ENCODE measurements at regions not wholly inside any gene's neighbourhood (a gene's known extent, or its start where the extent isn't known, plus 50 kb on each side); places are given as distances from the start of the nearest gene placed in this dataset.
A peak's percentile ranks its signal among the peaks of the same experiment; 100 is the strongest.
"Not testable (repeated sequence)": the region's sequence is repeated elsewhere in the genome, so short reads cannot be mapped to it uniquely, and the experiment has no call there.

DNA sequence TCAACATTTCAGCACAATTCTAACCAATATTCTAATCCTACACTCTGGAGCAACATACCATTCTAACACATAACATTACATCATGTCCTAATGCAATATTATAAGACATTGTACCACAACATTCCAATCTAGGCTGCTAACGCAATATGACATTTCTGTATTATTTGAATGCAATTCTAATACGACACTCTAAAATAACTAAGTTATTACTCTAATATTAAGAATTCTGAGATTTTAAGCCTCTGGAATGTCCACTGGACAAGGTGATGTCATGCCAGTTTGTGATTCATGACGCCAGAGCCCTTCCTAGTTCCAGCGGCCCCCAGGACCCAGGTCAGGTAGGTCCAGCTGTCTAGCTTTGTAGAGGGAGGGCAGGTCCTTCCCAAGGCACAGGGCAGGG, 69.7 kb upstream of the SIRPA start:
- DNase-seq, result no peak

- no peak for DNase-seq
Observed at GRCh38 chr20:1824834-1825233, 70.4 kb upstream of the SIRPA start.

DNA sequence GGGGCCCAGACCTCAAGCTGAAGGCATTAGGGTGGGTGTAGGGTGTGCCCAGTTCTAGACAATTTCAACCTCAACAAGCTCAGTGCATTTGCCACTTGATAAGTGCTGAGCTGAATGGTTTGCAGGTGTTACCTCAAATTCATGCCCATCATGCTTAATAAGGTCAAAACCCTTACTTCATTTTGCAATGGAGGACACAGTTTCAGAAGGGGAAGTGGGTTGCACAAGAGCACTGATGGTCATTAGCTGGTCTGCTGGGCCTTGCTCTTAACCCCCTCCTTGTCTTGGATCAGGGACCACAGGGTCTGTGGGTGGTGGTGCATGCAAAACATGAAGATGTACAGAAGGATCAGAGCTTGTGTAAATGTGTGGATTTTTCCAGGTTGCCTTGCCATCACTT, 71.0 kb upstream of the SIRPA start:
- no peak for DNase-seq

- DNase-seq, result no peak
Observed at GRCh38 chr20:1823450-1823844, 71.8 kb upstream of the SIRPA start.

GRCh38 chr20:1822564-1823449, 72.4 kb upstream of the SIRPA start:
- no peak for DNase-seq

- no peak for DNase-seq
Observed at GRCh38 chr20:1820138-1821079, 74.8 kb upstream of the SIRPA start.

DNA sequence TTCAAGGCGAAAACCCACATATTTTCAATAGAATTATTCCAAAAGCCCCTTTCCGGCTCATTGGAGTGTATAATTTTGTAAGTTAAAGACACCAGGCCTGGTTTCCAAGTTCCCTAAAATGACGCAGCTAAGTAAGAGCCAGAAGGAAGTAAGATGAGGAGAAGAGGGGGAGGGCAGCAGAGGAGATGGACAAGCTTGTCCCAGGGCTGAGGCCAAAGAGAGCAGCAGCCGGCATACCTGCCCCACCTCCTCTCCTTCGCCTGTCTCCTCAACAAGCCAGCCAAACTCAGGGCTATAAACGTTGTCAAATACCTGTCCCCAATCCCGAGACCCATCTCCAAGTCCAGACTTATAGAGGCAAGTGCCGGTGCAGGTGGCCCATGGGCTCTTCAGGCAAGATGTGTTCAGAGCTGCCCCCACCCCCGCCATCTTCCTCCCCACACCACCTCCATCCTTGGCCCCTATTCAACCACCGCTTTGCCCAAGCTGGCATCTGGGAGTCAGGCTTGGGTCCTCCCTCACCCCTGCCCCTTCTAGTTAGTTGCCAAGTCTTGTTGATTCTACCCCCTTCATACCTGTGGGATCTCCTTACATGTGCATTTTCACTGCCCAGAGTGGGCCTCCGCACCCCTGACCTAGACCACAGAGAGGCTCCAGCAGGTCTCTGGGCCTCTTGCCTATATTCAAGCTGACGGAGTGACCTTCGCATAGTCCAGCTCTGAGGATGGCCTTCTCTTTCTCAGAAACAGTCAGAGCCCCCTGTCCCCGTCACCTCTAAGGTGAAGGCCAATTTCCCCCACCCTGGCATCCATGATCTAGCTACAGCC, 75.7 kb upstream of the SIRPA start:
- DNase-seq, result no peak

GRCh38 chr20:1818895-1819294, 76.3 kb upstream of the SIRPA start:
- DNase-seq, result no peak

DNA sequence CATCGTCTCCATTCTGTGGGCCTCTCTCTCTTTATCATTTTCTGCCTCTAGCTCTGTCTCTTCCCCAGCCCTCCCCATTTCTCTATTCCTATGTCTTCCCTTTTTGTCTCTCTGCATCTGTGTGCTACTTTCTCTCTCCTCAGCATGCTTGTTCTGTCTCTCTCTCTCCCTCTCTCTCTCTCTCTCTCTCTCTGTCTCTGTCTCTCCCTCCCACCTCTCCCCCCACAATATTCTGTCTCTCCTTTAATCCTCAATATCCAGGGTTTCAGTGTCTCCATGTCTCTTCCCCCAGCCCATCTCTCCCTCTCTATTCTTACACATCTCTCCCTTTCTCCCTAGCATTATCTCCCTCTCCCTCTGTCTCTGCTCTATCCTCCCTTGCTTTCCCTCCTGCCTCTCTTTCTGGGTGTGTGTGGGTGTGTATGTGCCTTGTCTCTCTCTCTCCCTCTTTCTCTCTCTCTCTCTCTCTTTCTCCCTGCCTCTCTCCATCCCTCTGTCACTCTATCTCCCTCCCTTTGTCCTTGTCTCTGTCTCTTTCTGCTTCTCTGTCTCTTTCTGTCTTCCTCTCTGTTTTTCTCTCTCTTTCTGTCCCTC, 76.9 kb upstream of the SIRPA start:
- no peak for DNase-seq

GRCh38 chr20:1817577-1818211, 77.5 kb upstream of the SIRPA start:
- no peak for DNase-seq

- peak; percentile 23 to 43 for DNase-seq
Observed at GRCh38 chr20:1816384-1817381, 78.5 kb upstream of the SIRPA start.

- DNase-seq, result peak in 1 of 2 experiments; percentile 30
Observed at GRCh38 chr20:1815502-1816085, 79.6 kb upstream of the SIRPA start.

DNA sequence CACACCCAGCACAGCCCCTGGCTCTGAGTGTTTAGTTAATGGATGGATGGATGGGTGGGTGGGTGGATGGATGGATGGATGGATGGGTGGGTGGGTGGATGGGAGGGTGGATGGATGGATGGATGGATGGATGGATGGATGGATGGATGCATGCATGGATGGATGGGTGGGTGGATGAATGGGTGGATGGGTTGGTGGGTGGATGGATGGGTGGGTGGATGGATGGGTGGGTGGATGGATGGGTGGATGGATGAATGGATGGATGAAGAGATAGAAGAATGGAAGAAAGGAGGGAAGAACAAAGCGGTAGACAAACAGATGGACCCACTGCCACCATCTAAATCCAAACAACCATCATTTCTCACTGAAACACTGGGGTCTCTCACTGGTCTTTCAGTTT, 80.3 kb upstream of the SIRPA start:
- not testable (repeated sequence) for DNase-seq

DNA sequence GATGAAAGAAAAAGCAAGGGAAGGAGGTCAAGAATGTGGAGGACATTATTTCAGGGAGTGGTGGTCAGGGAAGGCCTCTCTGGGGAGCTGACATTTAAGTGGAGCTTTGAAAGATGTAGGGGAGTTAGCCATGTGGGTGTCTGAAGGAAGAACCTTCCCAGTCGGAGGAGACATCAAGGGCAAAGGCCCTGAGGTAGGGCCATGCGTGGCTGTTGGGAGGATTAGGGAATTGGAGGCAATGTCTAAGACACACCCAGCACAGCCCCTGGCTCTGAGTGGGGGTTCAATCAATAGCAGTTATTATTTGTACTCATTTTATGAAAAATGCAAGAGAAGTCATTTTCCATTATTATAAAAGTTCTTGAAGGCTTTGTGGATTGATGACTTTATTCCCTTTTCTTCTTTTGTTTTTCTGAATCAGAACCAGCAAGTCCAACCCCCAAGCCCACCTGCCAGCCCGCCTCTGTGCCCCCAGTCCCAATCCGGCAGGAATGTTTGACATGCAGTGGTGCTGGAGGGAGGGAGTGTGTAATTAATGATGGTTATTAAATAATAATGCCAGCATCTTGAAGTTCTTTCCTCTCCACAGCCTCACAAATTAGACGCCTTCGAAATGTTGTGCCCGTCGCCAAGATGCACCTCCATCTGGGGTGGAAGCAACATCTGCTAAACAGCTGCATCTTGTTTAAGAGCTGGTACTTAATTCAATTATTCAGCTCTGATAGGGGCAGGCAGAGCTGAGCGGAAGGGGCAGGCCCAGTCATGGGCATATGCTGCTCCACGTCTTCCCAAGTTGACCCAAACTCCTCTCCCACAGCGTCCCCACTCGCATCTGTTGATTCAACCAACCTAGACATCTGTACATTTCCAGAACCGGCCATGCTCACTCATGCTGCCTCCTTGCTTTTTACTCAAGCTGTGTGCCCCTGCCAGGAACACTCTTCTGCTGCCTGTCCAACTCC, 81.3 kb upstream of the SIRPA start:
- DNase-seq, result no peak

DNA sequence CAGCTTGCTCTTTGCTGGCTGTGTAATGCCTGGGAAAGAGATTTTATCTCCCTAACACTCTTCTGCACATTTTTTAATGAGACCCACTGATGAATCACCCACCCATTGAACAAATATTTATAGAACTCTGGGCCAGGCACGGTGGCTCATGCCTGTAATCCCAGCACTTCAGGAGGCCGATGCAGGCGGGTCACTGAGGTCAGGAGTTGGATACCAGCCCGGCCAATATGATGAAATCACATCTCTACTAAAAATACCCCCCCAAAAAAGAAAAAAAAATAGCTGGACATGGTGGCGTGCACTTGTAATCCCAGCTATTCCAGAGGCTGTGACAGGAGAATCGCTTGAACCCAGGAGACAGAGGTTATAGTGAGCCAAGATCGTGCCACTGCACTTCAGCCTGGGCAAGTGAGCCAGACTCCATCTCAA, 82.1 kb upstream of the SIRPA start:
- DNase-seq, result no peak

- peak; percentile 70 to 73 for DNase-seq
Observed at GRCh38 chr20:1811621-1812498, 83.3 kb upstream of the SIRPA start.

DNA sequence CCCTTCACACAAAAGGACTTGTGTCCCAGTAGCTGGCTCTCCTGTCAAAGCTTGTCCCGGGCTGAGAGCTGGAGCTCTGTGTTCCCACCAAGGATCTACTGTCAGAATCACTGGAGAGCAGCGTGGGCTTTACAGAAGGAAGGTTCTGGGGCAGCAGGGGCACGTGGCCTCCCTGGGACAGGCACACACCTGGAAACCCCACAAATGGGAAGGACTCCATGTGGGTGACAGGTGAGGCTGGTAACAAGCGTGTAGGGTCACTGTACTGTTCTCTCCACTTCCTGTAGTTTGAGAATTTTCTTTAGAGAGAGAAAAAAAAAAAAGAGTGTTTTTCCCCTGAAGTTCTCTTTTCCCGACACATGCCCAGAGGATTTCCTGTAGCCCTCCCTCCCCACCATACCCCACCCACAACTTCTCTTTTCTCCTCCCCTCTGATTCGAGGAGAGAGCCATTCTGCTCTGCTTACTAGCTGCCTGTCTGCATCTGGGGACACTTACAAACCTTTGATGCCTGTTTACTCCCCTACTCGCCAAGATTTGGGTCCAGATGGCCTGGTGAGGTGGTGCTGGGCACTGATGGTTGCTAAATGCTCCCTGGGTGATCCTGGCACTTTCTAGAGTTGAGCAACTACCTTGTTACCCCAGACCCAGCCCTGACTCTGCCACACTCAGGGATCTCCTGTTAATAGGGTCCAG, 84.1 kb upstream of the SIRPA start:
- no peak for DNase-seq
